ENCODE measurements at regions not wholly inside any gene's neighbourhood (a gene's known extent, or its start where the extent isn't known, plus 50 kb on each side); places are given as distances from the start of the nearest gene placed in this dataset.
"Not testable (repeated sequence)": the region's sequence is repeated elsewhere in the genome, so short reads cannot be mapped to it uniquely, and the experiment has no call there.

DNA sequence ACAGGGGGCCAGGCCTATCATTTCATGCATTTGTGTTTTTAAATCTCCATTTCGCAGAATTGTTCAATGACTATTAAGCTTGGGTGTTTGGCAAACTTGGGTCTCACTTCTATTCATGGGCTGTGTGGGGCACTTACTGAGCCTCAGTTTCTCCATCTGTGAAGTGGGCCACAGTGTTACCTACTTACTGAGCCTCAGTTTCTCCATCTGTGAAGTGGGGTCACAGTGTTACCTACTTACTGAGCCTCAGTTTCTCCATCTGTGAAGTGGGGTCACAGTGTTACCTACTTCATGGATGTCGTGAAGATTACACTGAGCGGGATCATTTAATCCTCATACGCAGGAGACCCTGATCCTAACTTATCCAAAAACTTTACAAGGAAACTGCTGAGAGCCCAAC lies 115.1 kb upstream of the STX18 start:
- H3K9me3 ChIP-seq (ENCODE audit: control insufficient read depth, low read depth, low read length), result no peaks in the 10 kb centered on the region
- H3K36me3 ChIP-seq (ENCODE audit: control insufficient read depth, insufficient read depth, low read length), result no peaks in the 10 kb centered on the region
- H3K4me3 ChIP-seq (ENCODE audit: low read length), result no peak overlapping the region
- H3K27me3 ChIP-seq (ENCODE audit: control insufficient read depth, insufficient read depth, low read length), result no peaks in the 10 kb centered on the region
- no peak for DNase-seq
- no CpG with 5 or more reads among the region's 4 CpGs for WGBS (ENCODE audit: insufficient coverage, low lambda C conversion rate)
- H3K27ac ChIP-seq (ENCODE audit: low read length), result no peak overlapping the region
- no peaks in the 10 kb centered on the region for H3K4me1 ChIP-seq (ENCODE audit: control insufficient read depth, insufficient read depth, low read length)

DNA sequence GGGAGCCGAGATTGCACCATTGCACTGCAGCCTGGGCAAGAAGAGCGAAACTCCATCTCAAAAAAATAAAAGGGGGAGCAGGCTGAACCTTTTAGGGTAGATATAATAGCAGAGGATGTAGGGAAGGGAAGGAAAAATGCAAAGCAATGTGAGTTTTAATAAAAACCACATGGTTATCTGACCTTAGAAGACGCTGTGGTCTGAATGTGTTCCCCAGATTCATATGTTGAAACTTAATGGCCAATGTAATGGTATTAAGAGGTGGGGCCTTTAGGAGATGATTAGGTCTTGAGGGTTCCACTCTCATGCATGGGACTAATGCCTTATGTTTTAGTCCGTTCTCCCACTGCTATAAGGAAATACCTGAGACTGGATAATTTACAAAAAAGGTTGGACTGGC lies 114.1 kb upstream of the STX18 start:
- Histone ChIP-seq H3K4me1 (ENCODE audit: control insufficient read depth, insufficient read depth, low read length) (no peaks in the 10 kb centered on the region), H3K27ac (ENCODE audit: low read length) (no peak overlapping the region), H3K27me3 (ENCODE audit: control insufficient read depth, insufficient read depth, low read length) (no peaks in the 10 kb centered on the region), H3K36me3 (ENCODE audit: control insufficient read depth, insufficient read depth, low read length) (no peaks in the 10 kb centered on the region), H3K4me3 (ENCODE audit: low read length) (no peak overlapping the region), H3K9me3 (ENCODE audit: control insufficient read depth, low read depth, low read length) (no peaks in the 10 kb centered on the region)
- WGBS (ENCODE audit: insufficient coverage, low lambda C conversion rate), result no CpG with 5 or more reads among the region's 4 CpGs
- no peak for DNase-seq

DNA sequence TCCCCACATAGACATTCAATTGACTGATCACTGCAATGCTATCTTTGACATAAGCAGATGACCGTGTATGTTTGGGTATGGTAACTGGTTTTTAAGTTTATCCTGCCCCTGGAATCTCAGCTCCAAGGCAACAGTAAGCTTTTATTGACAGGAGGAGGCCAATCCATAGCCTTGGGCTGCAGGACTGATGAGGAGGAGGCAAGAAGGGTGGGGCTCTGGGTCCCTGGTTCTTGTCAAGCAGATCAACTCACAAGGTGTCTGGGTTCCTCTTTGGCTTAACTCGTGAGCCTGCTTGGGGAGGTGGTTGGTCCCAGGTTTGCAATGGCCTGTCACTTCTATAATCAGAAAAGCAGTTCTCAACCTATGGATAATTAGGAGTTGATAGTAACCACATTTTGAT lies 113.2 kb upstream of the STX18 start:
- no CpG with 5 or more reads among the region's 2 CpGs for WGBS (ENCODE audit: insufficient coverage, low lambda C conversion rate)
- H3K36me3 ChIP-seq (ENCODE audit: control insufficient read depth, insufficient read depth, low read length), result no peaks in the 10 kb centered on the region
- no peaks in the 10 kb centered on the region for H3K27me3 ChIP-seq (ENCODE audit: control insufficient read depth, insufficient read depth, low read length)
- no peaks in the 10 kb centered on the region for H3K9me3 ChIP-seq (ENCODE audit: control insufficient read depth, low read depth, low read length)
- no peaks in the 10 kb centered on the region for H3K4me1 ChIP-seq (ENCODE audit: control insufficient read depth, insufficient read depth, low read length)
- no peak for DNase-seq
- H3K4me3 ChIP-seq (ENCODE audit: low read length), result no peak overlapping the region
- no peak overlapping the region for H3K27ac ChIP-seq (ENCODE audit: low read length)

DNA sequence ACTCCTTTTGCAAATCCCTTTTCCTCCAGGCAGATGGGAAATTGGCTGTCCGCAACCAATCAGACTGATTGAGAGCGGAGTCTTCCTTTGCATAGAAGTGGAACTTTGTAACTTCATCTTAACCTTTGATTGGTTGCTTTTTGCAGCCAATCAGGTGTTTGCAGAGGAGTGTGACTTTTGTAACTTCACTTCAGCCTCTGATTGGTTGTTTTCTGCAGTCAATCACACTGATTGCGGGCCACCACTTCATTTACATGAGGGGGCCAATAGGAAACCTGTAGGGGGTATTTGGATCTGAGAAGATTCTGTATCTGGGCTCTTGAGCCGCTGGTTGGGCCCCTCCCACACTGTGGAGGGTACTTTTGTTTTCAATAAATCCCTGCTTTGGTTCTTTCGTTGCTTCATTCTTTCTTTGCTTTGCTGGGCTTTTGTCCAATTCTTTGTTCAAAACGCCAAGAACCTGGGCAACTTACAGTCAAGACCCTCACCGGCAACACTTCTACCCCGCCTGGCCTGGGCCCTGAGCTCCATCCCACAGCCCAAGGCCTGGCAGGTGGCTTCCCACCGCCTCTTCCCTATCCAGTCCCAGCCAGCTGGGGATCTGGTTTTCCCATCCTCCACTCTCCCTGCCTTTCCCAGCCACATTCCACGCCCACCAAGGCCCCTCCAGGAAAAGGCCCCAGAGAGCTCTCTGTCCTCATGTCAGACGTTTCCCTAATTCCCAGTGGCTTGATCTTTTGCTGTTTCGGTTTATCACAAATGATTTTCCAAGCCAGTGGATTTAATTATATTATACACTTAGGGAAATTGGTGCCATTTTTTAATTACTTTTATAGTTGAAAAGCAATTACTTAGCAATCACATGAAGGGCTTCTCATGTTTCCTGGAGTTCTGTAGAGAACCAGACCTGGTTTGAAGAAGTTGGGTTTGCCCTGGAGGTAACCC lies 110.2 kb upstream of the STX18 start:
- no peaks in the 10 kb centered on the region for H3K36me3 ChIP-seq (ENCODE audit: control insufficient read depth, insufficient read depth, low read length)
- no peaks in the 10 kb centered on the region for H3K27me3 ChIP-seq (ENCODE audit: control insufficient read depth, insufficient read depth, low read length)
- no peaks in the 10 kb centered on the region for H3K4me1 ChIP-seq (ENCODE audit: control insufficient read depth, insufficient read depth, low read length)
- H3K9me3 ChIP-seq (ENCODE audit: control insufficient read depth, low read depth, low read length), result no peaks in the 10 kb centered on the region
- H3K27ac ChIP-seq (ENCODE audit: low read length), result no peak overlapping the region
- no CpG with 5 or more reads among the region's 12 CpGs for WGBS (ENCODE audit: insufficient coverage, low lambda C conversion rate)
- no peak for DNase-seq
- no peak overlapping the region for H3K4me3 ChIP-seq (ENCODE audit: low read length)

DNA sequence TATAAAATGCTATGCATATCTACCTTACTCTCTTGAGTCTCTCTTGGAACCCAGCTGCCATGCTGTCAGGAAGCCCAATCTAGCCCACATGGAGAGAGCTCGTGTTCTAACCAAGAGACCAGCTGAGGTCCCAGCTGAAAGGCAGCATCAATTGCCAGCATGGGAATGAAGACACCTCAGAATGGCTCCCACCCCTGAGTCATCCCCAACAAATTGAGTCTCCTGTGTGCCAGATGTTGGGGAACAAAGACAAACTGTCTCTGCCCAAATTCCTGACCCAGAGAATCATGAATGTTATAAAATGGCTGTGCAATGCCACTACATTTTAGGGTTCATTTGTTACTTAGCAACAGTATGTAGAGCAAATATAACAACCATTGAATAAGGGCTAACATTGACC lies 105.2 kb upstream of the STX18 start:
- Histone ChIP-seq H3K4me1 (ENCODE audit: control insufficient read depth, insufficient read depth, low read length) (no peaks in the 10 kb centered on the region), H3K9me3 (ENCODE audit: control insufficient read depth, low read depth, low read length) (no peaks in the 10 kb centered on the region), H3K4me3 (ENCODE audit: low read length) (no peak overlapping the region), H3K27ac (ENCODE audit: low read length) (no peak overlapping the region), H3K27me3 (ENCODE audit: control insufficient read depth, insufficient read depth, low read length) (no peaks in the 10 kb centered on the region), H3K36me3 (ENCODE audit: control insufficient read depth, insufficient read depth, low read length) (no peaks in the 10 kb centered on the region)
- no CpG with 5 or more reads among the region's 1 CpG for WGBS (ENCODE audit: insufficient coverage, low lambda C conversion rate)
- no peak for DNase-seq

DNA sequence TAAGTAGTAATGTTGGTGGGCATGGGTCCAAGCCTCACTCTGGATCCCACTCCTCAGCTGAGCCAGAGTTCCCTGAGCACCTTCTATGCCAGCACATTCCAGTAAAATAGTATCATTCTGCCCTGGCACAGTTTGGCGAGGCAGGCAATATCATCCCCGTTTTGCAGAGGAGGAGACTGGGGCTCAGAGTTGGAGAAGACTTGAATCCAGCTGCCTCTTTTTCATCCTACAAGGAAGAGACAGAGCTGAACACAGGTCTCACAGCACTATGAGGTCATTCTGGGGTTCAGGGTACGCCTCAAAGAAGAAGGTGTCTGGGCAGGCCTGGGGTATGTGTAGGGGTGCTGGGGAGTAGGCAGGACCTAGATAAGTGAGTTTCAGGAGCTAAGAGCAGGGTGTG lies 103.9 kb upstream of the STX18 start:
- Histone ChIP-seq H3K9me3 (ENCODE audit: control insufficient read depth, low read depth, low read length) (no peaks in the 10 kb centered on the region), H3K4me3 (ENCODE audit: low read length) (no peak overlapping the region), H3K27me3 (ENCODE audit: control insufficient read depth, insufficient read depth, low read length) (no peaks in the 10 kb centered on the region), H3K4me1 (ENCODE audit: control insufficient read depth, insufficient read depth, low read length) (no peaks in the 10 kb centered on the region), H3K36me3 (ENCODE audit: control insufficient read depth, insufficient read depth, low read length) (no peaks in the 10 kb centered on the region), H3K27ac (ENCODE audit: low read length) (no peak overlapping the region)
- DNase-seq, result no peak
- no CpG with 5 or more reads among the region's 3 CpGs for WGBS (ENCODE audit: insufficient coverage, low lambda C conversion rate)

DNA sequence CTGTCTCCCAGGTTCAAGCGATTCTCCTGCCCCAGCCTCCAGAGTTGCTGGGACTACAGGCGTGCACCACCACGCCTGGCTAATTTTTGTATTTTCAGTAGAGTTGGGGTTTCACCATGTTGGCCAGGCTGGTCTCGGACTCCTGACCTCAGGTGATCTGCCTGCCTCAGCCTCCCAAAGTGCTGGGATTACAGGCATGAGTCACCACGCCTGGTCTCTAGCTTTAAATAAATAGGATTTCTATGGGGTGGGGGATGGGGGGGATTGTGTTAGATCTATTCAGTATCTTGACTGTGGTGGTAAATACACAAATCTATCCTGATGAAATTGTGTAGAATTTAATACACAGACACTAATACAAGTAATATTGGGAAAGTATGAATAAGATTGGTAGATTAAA lies 102.4 kb upstream of the STX18 start:
- not testable (repeated sequence) for H3K4me1 ChIP-seq (ENCODE audit: control insufficient read depth, insufficient read depth, low read length); H3K27ac ChIP-seq (ENCODE audit: low read length)

DNA sequence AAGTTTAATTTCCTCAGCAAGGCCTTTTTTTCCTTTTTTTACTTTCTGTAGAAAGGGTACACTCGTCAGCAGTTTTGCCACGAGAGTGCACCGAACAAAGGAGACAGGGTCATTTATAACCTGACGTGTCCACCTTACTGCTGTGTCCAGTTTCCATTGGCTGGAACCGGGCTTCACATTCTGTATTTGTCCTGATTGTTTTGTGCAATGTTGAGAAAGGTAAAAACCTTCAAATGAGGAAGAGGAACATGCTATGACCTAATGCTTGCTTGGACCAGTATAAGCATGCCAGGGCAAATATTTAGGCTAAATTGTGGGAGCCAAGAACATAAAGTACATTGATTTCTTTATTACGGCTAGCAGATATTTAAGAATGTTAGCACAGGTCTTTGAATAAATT lies 101.9 kb upstream of the STX18 start:
- not testable (repeated sequence) for H3K27ac ChIP-seq (ENCODE audit: low read length); H3K4me3 ChIP-seq (ENCODE audit: low read length); H3K9me3 ChIP-seq (ENCODE audit: control insufficient read depth, low read depth, low read length); H3K27me3 ChIP-seq (ENCODE audit: control insufficient read depth, insufficient read depth, low read length); H3K36me3 ChIP-seq (ENCODE audit: control insufficient read depth, insufficient read depth, low read length); DNase-seq; H3K4me1 ChIP-seq (ENCODE audit: control insufficient read depth, insufficient read depth, low read length)
- WGBS (ENCODE audit: insufficient coverage, low lambda C conversion rate), result 100% methylated on average over 3 of the region's 6 CpGs

More for the DNA sequence above, 102.4 kb upstream of the STX18 start:
- H3K9me3 ChIP-seq (ENCODE audit: control insufficient read depth, low read depth, low read length); H3K27me3 ChIP-seq (ENCODE audit: control insufficient read depth, insufficient read depth, low read length); H3K36me3 ChIP-seq (ENCODE audit: control insufficient read depth, insufficient read depth, low read length); DNase-seq; H3K4me3 ChIP-seq (ENCODE audit: low read length): not testable (repeated sequence)
- WGBS (ENCODE audit: insufficient coverage, low lambda C conversion rate), result 100% methylated on average over 1 of the region's 5 CpGs

DNA sequence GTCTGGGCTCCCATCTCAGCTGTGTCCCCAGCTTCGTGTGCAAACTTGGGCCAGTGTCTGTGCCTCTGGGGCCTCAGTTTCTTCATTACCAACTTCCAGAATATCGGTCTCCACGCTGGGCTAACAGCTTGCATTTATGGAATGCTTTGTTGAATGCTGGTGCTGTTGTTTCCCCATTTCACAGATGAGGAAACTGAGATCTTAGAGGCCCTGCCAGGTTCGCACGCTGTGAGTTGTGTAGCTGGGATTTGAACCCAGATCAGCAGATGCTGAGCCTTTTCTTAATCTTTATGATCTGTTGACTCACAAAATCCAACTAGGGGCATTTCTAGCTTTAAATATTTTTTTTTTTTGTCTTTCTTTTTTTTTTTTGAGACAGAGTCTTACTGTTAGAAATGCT lies 101.5 kb upstream of the STX18 start:
- H3K27ac ChIP-seq (ENCODE audit: low read length), result no peak overlapping the region
- no peak overlapping the region for H3K4me3 ChIP-seq (ENCODE audit: low read length)
- H3K4me1 ChIP-seq (ENCODE audit: control insufficient read depth, insufficient read depth, low read length), result no peaks in the 10 kb centered on the region
- H3K27me3 ChIP-seq (ENCODE audit: control insufficient read depth, insufficient read depth, low read length), result no peaks in the 10 kb centered on the region
- H3K9me3 ChIP-seq (ENCODE audit: control insufficient read depth, low read depth, low read length), result no peaks in the 10 kb centered on the region
- DNase-seq, result no peak
- no peaks in the 10 kb centered on the region for H3K36me3 ChIP-seq (ENCODE audit: control insufficient read depth, insufficient read depth, low read length)
- WGBS (ENCODE audit: insufficient coverage, low lambda C conversion rate), result no CpG with 5 or more reads among the region's 5 CpGs

DNA sequence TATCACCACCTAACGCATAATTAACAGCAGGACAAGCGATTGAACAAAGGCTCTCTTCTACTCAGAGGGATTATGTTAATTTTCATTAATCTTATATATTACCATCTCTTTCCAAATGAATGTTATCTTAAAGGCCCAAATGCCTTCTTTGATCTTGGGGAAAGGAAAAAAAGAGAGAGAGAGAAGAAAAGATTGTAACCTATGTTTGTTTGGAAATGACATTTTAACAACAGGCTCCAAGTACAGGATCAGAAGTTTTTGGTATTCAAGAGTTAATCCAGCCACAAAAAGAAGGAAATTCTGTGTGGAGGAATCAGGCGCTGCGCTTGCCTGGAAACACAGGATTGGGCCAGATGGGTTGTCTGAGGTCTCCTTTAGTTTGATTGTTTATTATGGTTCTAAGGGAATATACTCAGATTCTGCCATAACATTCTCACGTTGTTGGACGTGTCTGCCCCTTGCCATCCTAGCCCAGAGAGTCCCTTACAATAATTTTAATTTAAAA lies 100.7 kb upstream of the STX18 start:
- DNase-seq, result no peak
- H3K4me3 ChIP-seq (ENCODE audit: low read length), result no peak overlapping the region
- no peaks in the 10 kb centered on the region for H3K36me3 ChIP-seq (ENCODE audit: control insufficient read depth, insufficient read depth, low read length)
- H3K27ac ChIP-seq (ENCODE audit: low read length), result no peak overlapping the region
- H3K27me3 ChIP-seq (ENCODE audit: control insufficient read depth, insufficient read depth, low read length), result no peaks in the 10 kb centered on the region
- H3K9me3 ChIP-seq (ENCODE audit: control insufficient read depth, low read depth, low read length), result no peaks in the 10 kb centered on the region
- H3K4me1 ChIP-seq (ENCODE audit: control insufficient read depth, insufficient read depth, low read length), result no peaks in the 10 kb centered on the region
- 89% methylated on average over 4 of the region's 6 CpGs for WGBS (ENCODE audit: insufficient coverage, low lambda C conversion rate)

All from large intestine (tissue), 3 donors.